Upper lobe of left lung (tissue), 6 donors: ENCODE measurements at regions not wholly inside any gene's neighbourhood (a gene's known extent, or its start where the extent isn't known, plus 50 kb on each side); places are given as distances from the start of the nearest gene placed in this dataset.
"Not testable (repeated sequence)": the region's sequence is repeated elsewhere in the genome, so short reads cannot be mapped to it uniquely, and the experiment has no call there.

ENCODE experiments used
- ATAC-seq, 2 donors: fragments of 200-7000 bp; cut with Tn5 transposase; one replicate each; pipeline ENCODE4 v1.9.1; 2022; ENCODE audit warnings: mild to moderate bottlenecking in 2 of 2, moderate library complexity in 2 of 2; ENCODE audit not compliant: low FRiP score in 2 of 2
- DNase-seq, 2 donors: peaks; one replicate each; pipeline ENCODE4 v3.0.0-alpha.2; 2019 to 2020
- H3K27ac ChIP-seq, 4 donors: fragments of 200-600 bp; sonication (generic); one replicate each; pipeline ENCODE4 v1.5.1; 2016 to 2019
- H3K27me3 ChIP-seq, 4 donors: fragments of 200-600 bp; sonication (generic); one replicate each; pipeline ENCODE4 v1.5.1; 2017 to 2019
- H3K36me3 ChIP-seq, 4 donors: fragments of 200-600 bp; sonication (generic); one replicate each; pipeline ENCODE4 v1.5.1; 2016 to 2019
- H3K4me1 ChIP-seq, 4 donors: fragments of 200-600 bp; sonication (generic); one replicate each; pipeline ENCODE4 v1.5.1; 2018 to 2019
- H3K4me3 ChIP-seq, 4 donors: fragments of 200-600 bp; sonication (generic); one replicate each; pipeline ENCODE4 v1.5.1; 2017 to 2019; ENCODE audit warnings: mild to moderate bottlenecking in 2 of 4, moderate library complexity in 1 of 4
- H3K9me3 ChIP-seq, 4 donors: fragments of 200-600 bp; sonication (generic); one replicate each; pipeline ENCODE4 v1.5.1; 2018 to 2019
- CTCF ChIP-seq, 6 experiments: fragments of 450-650 bp in 4 of 6; fragments of 200-600 bp in 2 of 6; sonication (generic) in 2 of 6; IDR thresholded peaks; one replicate each; pipeline ENCODE4 v1.5.1; 2016 to 2019; ENCODE audit warnings: antibody characterized with exemption in 6 of 6
- EP300 ChIP-seq, 4 donors: sonication (generic); formaldehyde crosslinking; IDR thresholded peaks; one replicate each; pipeline ENCODE4 v1.5.1; 2017; ENCODE audit warnings: antibody characterized with exemption in 4 of 4, control low read depth in 2 of 4
- POLR2A ChIP-seq, 4 donors: fragments of 450-650 bp; IDR thresholded peaks; one replicate each; pipeline ENCODE4 v1.5.1; 2016 to 2017; ENCODE audit warnings: antibody characterized with exemption in 4 of 4, mild to moderate bottlenecking in 2 of 4
- POLR2AphosphoS5 ChIP-seq, 2 donors: sonication (generic); formaldehyde crosslinking; IDR thresholded peaks; one replicate each; pipeline ENCODE4 v1.5.1; 2017; ENCODE audit warnings: antibody characterized with exemption in 2 of 2
- WGBS, 2 donors: methylation state at CpG; one replicate each; pipeline ENCODE4 v1.1.5; 2017 to 2018; 5-methylcytosine and 5-hydroxymethylcytosine counted together
- donor health status: DM: no; HTN: no; CAD: no; lungs with moderate emphysema.
- donor health status: DM: no; HTN: yes; CAD: no; lungs with severe emphysema.

- ATAC-seq (no peak), DNase-seq (no peak)
- 63 to 69% methylated on average over 2 of the region's 2 CpGs for WGBS, 2 donors
- Histone ChIP-seq H3K27ac (no peak overlapping the region), H3K4me3 (no peak overlapping the region), H3K4me1 (no peaks in the 10 kb centered on the region), H3K9me3 (no peaks in the 10 kb centered on the region), H3K27me3 (no peaks in the 10 kb centered on the region), H3K36me3 (no peaks in the 10 kb centered on the region)
- no peak for TF ChIP-seq POLR2AphosphoS5 (IDR thresholded peaks at IDR 0.05)
- TF ChIP-seq POLR2A (IDR thresholded peaks at IDR 0.05), result no peak
- no peak for TF ChIP-seq EP300 (IDR thresholded peaks at IDR 0.05)
- TF ChIP-seq CTCF (IDR thresholded peaks at IDR 0.05), result no peak
Measured at GRCh38 chr13:72620874-72621273, 106.6 kb downstream of the MZT1 start.

- Histone ChIP-seq H3K4me3 (no peak overlapping the region), H3K4me1 (no peaks in the 10 kb centered on the region), H3K27me3 (no peaks in the 10 kb centered on the region), H3K27ac (no peak overlapping the region), H3K36me3 (no peaks in the 10 kb centered on the region), H3K9me3 (no peaks in the 10 kb centered on the region)
- DNase-seq (no peak), ATAC-seq (no peak)
- TF ChIP-seq POLR2AphosphoS5 (IDR thresholded peaks at IDR 0.05) (no peak), EP300 (IDR thresholded peaks at IDR 0.05) (no peak), CTCF (IDR thresholded peaks at IDR 0.05) (no peak), POLR2A (IDR thresholded peaks at IDR 0.05) (no peak)
- 68 to 77% methylated on average over 1 of the region's 1 CpG for WGBS, 2 donors
Measured at GRCh38 chr13:72617951-72618350, 109.5 kb downstream of the MZT1 start.

- no peak for ATAC-seq
- H3K27me3 ChIP-seq, result no peaks in the 10 kb centered on the region
- H3K4me1 ChIP-seq, result no peaks in the 10 kb centered on the region
- DNase-seq, result no peak
- H3K36me3 ChIP-seq, result no peaks in the 10 kb centered on the region
- H3K9me3 ChIP-seq, result no peaks in the 10 kb centered on the region
- TF ChIP-seq EP300 (IDR thresholded peaks at IDR 0.05), result no peak
- TF ChIP-seq POLR2A (IDR thresholded peaks at IDR 0.05), result no peak
- no peak for TF ChIP-seq CTCF (IDR thresholded peaks at IDR 0.05)
- no peak for TF ChIP-seq POLR2AphosphoS5 (IDR thresholded peaks at IDR 0.05)
- 50 to 64% methylated on average over 2 of the region's 2 CpGs for WGBS, 2 donors
- H3K27ac ChIP-seq, result no peak overlapping the region
- no peak overlapping the region for H3K4me3 ChIP-seq
Measured at GRCh38 chr13:72617186-72617585, 110.2 kb downstream of the MZT1 start.

- not testable (repeated sequence) for H3K9me3 ChIP-seq, H3K36me3 ChIP-seq, H3K27ac ChIP-seq, H3K4me3 ChIP-seq, H3K27me3 ChIP-seq, H3K4me1 ChIP-seq, ATAC-seq
- WGBS, 2 donors, result 90 to 95% methylated on average over 13 to 29 of the region's 29 CpGs
- peak in 1 of 2 donors; percentile 37 for DNase-seq
Measured at GRCh38 chr13:72610251-72610891, 117.1 kb downstream of the MZT1 start.

- no peaks in the 10 kb centered on the region for H3K27me3 ChIP-seq
- no peak for ATAC-seq
- H3K4me3 ChIP-seq, result no peak overlapping the region
- WGBS, 2 donors, result 77 to 91% methylated on average over 3 of the region's 3 CpGs
- no peak for DNase-seq
- no peak overlapping the region for H3K27ac ChIP-seq
- no peaks in the 10 kb centered on the region for H3K9me3 ChIP-seq
- TF ChIP-seq CTCF (IDR thresholded peaks at IDR 0.05) (no peak), POLR2AphosphoS5 (IDR thresholded peaks at IDR 0.05) (no peak), EP300 (IDR thresholded peaks at IDR 0.05) (no peak), POLR2A (IDR thresholded peaks at IDR 0.05) (no peak)
- no peaks in the 10 kb centered on the region for H3K36me3 ChIP-seq
- no peaks in the 10 kb centered on the region for H3K4me1 ChIP-seq
Measured at GRCh38 chr13:72599178-72599743, 128.2 kb downstream of the MZT1 start.
